ENCODE measurements at regions not wholly inside any gene's neighbourhood (a gene's known extent, or its start where the extent isn't known, plus 50 kb on each side); places are given as distances from the start of the nearest gene placed in this dataset.

DNA sequence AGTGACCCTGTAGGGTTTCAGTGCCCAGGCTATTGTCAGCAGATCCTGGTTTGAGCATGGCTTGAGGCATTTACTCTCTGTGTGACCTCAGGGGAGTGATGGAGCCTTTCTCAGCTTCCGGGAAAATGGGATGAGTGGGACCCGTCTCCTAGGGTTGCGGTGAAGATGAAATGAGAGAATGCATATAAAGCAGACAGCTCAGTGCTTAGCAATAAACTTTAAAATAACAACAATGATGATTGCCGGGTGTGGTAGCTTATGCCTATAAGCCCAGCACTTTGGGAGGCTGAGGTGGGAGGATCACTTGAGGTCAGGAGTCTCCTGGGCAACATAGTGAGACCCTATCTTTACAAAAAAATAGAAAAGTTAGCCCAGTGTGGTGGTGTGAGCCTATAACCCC is 106.0 kb upstream of the MTHFD1L start:
- no peaks in the 10 kb centered on the region for H3K36me3 ChIP-seq
- WGBS = 99% methylated on average over 4 of the region's 4 CpGs
- H3K4me1 ChIP-seq (replicated peaks) = no peaks in the 10 kb centered on the region
- intact Hi-C loops (cut with DNase I) = no loop called here
- no peak overlapping the region for H3K4me3 ChIP-seq
- no peaks in the 10 kb centered on the region for H3K27me3 ChIP-seq (replicated peaks; ENCODE audit: insufficient read depth)
- TF ChIP-seq POLR2AphosphoS5 (IDR thresholded peaks at IDR 0.05) (no peak), POLR2A (IDR thresholded peaks at IDR 0.05) (no peak)
- TF ChIP-seq, protein P1, sequence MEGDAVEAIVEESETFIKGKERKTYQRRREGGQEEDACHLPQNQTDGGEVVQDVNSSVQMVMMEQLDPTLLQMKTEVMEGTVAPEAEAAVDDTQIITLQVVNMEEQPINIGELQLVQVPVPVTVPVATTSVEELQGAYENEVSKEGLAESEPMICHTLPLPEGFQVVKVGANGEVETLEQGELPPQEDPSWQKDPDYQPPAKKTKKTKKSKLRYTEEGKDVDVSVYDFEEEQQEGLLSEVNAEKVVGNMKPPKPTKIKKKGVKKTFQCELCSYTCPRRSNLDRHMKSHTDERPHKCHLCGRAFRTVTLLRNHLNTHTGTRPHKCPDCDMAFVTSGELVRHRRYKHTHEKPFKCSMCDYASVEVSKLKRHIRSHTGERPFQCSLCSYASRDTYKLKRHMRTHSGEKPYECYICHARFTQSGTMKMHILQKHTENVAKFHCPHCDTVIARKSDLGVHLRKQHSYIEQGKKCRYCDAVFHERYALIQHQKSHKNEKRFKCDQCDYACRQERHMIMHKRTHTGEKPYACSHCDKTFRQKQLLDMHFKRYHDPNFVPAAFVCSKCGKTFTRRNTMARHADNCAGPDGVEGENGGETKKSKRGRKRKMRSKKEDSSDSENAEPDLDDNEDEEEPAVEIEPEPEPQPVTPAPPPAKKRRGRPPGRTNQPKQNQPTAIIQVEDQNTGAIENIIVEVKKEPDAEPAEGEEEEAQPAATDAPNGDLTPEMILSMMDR (IDR thresholded peaks at IDR 0.05) = no peak
- DNase-seq (ENCODE audit: low spot score) = no peak
- H3K27ac ChIP-seq = no peak overlapping the region
- H3K9me3 ChIP-seq = no peaks in the 10 kb centered on the region

DNA sequence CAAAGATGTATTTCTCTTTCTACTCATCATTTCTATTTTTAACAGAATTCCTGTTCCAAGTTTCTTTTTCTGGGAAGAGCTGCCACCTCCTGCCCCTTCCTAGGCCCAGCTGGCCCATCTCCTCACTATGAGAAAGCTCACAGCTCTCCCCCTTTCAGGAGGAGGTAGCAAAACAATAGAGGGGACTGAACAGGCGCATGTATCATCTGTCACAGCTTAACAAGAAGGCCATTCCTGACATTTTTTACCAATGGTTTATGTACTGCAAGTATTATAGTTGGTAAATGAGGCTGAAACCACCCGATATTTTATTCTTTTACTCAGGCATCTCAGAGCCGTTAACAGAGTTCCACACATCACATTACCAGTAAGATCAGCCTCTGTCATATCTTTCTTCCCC is 103.7 kb upstream of the MTHFD1L start:
- TF ChIP-seq POLR2A (IDR thresholded peaks at IDR 0.05) = no peak
- TF ChIP-seq, protein P1 (IDR thresholded peaks at IDR 0.05) = no peak
- no peak for TF ChIP-seq POLR2AphosphoS5 (IDR thresholded peaks at IDR 0.05)
- no peaks in the 10 kb centered on the region for H3K27me3 ChIP-seq (replicated peaks; ENCODE audit: insufficient read depth)
- H3K4me1 ChIP-seq (replicated peaks) = no peaks in the 10 kb centered on the region
- 76% methylated on average over 3 of the region's 3 CpGs for WGBS
- no peak overlapping the region for H3K27ac ChIP-seq
- no peak overlapping the region for H3K4me3 ChIP-seq
- DNase-seq (ENCODE audit: low spot score) = no peak
- H3K9me3 ChIP-seq = no peaks in the 10 kb centered on the region
- intact Hi-C loops (cut with DNase I) = no loop called here
- no peaks in the 10 kb centered on the region for H3K36me3 ChIP-seq

DNA sequence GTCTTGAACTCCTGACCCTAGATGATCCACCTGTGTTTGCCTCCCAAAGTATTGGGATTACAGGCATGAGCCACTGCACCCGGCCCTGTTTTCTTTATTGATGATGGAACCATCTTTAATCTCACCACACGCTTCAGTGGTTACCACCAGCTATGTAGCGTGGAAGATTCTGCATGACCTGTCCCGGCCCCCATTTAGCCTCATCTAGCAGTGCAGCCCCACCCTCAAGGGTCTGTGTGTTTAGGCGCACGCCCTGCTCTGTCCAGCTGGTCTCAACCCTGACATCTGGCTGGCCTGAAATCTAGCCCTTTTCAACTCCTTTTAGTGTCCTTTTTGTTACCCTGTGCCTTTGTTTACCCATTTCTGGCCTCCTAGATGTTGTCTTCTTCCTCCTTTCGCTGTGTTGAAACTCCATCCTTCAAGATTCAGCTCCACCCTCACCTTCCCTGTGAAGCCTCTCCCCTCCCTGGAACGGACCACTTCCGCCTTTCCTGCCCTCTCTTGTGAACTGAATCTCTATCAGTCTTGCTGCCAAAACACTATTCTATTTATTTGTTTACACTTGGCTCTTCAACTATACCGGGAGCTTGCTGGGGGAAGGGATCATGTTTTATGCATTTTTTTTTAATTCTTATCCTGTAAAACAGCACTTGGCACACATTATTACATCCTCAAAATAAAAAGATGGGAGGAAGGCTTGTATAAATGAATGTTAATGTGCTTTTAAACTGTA is 101.0 kb upstream of the MTHFD1L start:
- DNase-seq (ENCODE audit: low spot score) = no peak
- H3K9me3 ChIP-seq = no peaks in the 10 kb centered on the region

DNA sequence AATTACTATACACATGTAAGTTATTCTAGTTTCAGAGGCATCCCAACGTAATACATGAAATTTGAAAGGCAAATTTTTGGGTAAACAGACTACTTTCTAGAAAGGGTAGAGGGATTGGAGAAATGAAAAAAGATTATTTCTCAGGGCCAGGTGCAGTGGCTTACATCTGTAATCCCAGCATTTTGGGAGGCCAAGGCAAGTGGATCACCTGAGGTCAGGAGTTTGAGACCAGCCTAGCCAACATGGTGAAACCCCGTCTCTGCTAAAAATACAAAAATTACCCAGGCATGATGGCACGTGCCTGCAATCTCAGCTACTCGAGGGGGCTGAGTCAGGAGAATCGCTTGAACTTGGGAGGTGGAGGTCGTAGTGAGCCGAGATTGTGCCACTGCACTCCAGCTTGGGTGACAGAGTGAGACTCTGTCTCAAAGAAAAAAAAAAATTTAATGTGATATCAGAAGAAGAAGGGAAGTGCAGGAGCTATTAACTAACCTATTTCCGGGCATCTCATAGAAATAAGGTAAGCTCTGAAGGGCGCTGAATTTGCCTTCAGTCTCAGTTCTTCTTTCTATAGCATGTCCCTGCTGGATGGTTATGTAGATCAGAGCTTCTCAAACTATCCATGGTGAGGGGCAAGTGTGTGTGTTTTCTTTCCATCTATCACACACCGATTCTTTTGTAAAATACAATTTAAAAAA is 100.3 kb upstream of the MTHFD1L start:
- H3K9me3 ChIP-seq = no peaks in the 10 kb centered on the region
- TF ChIP-seq, protein P1 (IDR thresholded peaks at IDR 0.05) = no peak
- no peak for TF ChIP-seq POLR2A (IDR thresholded peaks at IDR 0.05)
- TF ChIP-seq POLR2AphosphoS5 (IDR thresholded peaks at IDR 0.05) = no peak
- H3K4me1 ChIP-seq (replicated peaks) = no peaks in the 10 kb centered on the region
- intact Hi-C loops (cut with DNase I) = no loop called here
- H3K27me3 ChIP-seq (replicated peaks; ENCODE audit: insufficient read depth) = no peaks in the 10 kb centered on the region
- no peak overlapping the region for H3K27ac ChIP-seq
- H3K4me3 ChIP-seq = no peak overlapping the region
- WGBS = 55% methylated on average over 10 of the region's 10 CpGs
- no peaks in the 10 kb centered on the region for H3K36me3 ChIP-seq
- no peak for DNase-seq (ENCODE audit: low spot score)

More for the DNA sequence above, 101.0 kb upstream of the MTHFD1L start:
- Histone ChIP-seq H3K4me3 (no peak overlapping the region), H3K27me3 (replicated peaks; ENCODE audit: insufficient read depth) (no peaks in the 10 kb centered on the region), H3K27ac (no peak overlapping the region), H3K36me3 (no peaks in the 10 kb centered on the region), H3K4me1 (replicated peaks) (no peaks in the 10 kb centered on the region)
- intact Hi-C loops (cut with DNase I) = no loop called here
- TF ChIP-seq, protein P1 (IDR thresholded peaks at IDR 0.05) = no peak
- TF ChIP-seq POLR2A (IDR thresholded peaks at IDR 0.05) = no peak
- no peak for TF ChIP-seq POLR2AphosphoS5 (IDR thresholded peaks at IDR 0.05)
- 66% methylated on average over 10 of the region's 10 CpGs for WGBS
